Naive B cell (primary cell): ENCODE measurements at regions not wholly inside any gene's neighbourhood (a gene's known extent, or its start where the extent isn't known, plus 50 kb on each side); places are given as distances from the start of the nearest gene placed in this dataset.

ENCODE experiments used
- ATAC-seq, 2 donors: fragments of 150-1000 bp; cut with Tn5 transposase; 2 replicates each; pipeline ENCODE4 v1.10.0; 2021; ENCODE audit warnings: low read depth in 2 of 2, mild to moderate bottlenecking in 2 of 2, moderate library complexity in 2 of 2
- DNase-seq: peaks from one replicate; pipeline ENCODE4 v3.0.0; 2022
- H3K27ac Mint-ChIP-seq, 6 donors: one replicate each; pipeline ENCODE4 v1.8.0; 2020 to 2022; ENCODE audit warnings: mild to moderate bottlenecking in 6 of 6, mixed read lengths in 6 of 6, moderate library complexity in 5 of 6, inconsistent platforms in 2 of 6
- H3K27me3 Mint-ChIP-seq, 3 donors: one replicate each; pipeline ENCODE4 v1.8.0; 2021 to 2022; ENCODE audit warnings: mixed read lengths in 3 of 3, mild to moderate bottlenecking in 1 of 3
- H3K36me3 Mint-ChIP-seq, 2 donors: one replicate each; pipeline ENCODE4 v1.8.0; 2020 to 2022; ENCODE audit warnings: mixed read lengths in 2 of 2, inconsistent platforms in 1 of 2, mild to moderate bottlenecking in 1 of 2
- H3K4me1 Mint-ChIP-seq, 3 donors: one replicate each; pipeline ENCODE4 v1.8.0; 2020 to 2022; ENCODE audit warnings: mixed read lengths in 3 of 3, inconsistent platforms in 1 of 3, mild to moderate bottlenecking in 1 of 3, moderate library complexity in 1 of 3
- H3K4me3 Mint-ChIP-seq, 8 donors: one replicate each; pipeline ENCODE4 v1.8.0; 2020 to 2022; ENCODE audit warnings: mild to moderate bottlenecking in 8 of 8, mixed read lengths in 8 of 8, moderate library complexity in 8 of 8, inconsistent platforms in 2 of 8
- H3K9me3 Mint-ChIP-seq, 7 donors: one replicate each; pipeline ENCODE4 v1.8.0; 2020 to 2022; ENCODE audit warnings: mixed read lengths in 7 of 7, mild to moderate bottlenecking in 5 of 7, inconsistent platforms in 2 of 7, moderate library complexity in 1 of 7

DNA sequence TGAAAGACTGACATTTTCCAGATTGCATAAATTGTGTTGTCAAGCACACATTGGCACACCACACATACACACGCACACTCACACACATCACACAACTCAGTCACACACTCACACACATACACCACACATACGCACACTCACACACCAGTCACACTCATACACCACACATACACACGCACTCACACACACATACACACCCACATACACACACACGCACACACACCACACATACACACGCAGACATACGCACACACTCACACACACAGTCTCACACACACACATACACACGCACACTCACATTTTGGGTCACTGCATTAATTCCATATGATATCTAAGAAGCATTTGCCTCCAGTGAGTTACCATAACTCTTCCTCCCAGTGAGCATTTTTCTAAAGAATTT is 578.3 kb upstream of the FRG1 start:
- no peak overlapping the region for H3K4me3 Mint-ChIP-seq
- no peak overlapping the region for H3K27ac Mint-ChIP-seq
- H3K4me1 Mint-ChIP-seq, result no peaks in the 10 kb centered on the region
- DNase-seq (no peak), ATAC-seq (no peak)
- H3K36me3 Mint-ChIP-seq, result no peaks in the 10 kb centered on the region
- H3K27me3 Mint-ChIP-seq, result no peaks in the 10 kb centered on the region
- peaks cover 0 to 9% (median 4%) of the 10 kb centered on the region in 7 donors for H3K9me3 Mint-ChIP-seq

DNA sequence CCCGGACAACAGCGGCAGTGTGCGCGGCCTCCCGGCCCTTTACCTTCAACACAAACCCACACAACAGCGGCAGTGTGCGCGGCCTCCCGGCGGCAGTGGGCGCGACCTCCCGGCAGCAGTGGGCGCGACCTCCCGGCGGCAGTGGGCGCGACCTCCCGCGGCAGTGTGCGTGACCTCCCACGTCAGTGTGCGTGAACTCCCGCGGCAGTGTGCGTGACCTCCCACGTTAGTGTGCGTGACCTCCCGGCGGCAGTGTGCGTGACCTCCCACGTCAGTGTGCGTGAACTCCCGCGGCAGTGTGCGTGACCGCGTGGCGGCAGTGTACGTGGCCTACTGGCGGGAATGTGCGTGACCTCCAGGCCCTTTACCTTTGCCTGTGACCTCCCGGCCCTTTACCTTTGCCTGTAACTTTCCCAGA is 576.6 kb upstream of the FRG1 start:
- Mint-ChIP-seq H3K27me3 (no peaks in the 10 kb centered on the region), H3K27ac (no peak overlapping the region), H3K36me3 (no peaks in the 10 kb centered on the region), H3K4me1 (no peaks in the 10 kb centered on the region), H3K9me3 (peaks cover 0 to 9% (median 5%) of the 10 kb centered on the region in 7 donors), H3K4me3 (peak overlapping the region in 1 of 8 donors; percentile 32)
- ATAC-seq (no peak), DNase-seq (no peak)

DNA sequence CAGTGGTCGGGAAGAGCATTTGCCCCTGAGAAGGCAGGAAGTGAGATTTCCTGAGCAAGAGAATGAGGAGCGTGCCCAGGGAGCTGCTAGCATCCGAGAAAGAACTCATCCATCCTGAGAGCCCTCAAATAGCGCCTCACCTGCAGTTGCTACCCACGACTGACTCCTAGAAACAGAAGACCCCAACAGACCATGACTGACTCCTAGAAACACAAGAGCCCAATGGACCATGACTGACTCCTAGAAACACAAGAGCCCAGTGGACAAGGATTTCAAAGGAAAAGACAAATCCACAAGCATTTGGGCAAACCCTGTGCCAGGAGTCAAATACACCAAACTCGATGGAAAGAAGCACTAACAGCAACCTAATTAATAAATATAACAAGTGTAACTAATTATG is 575.2 kb upstream of the FRG1 start:
- H3K27me3 Mint-ChIP-seq, result no peaks in the 10 kb centered on the region
- ATAC-seq (no peak), DNase-seq (no peak)
- H3K4me1 Mint-ChIP-seq, result no peaks in the 10 kb centered on the region
- no peak overlapping the region for H3K4me3 Mint-ChIP-seq
- peaks cover 0 to 9% (median 5%) of the 10 kb centered on the region in 7 donors for H3K9me3 Mint-ChIP-seq
- H3K36me3 Mint-ChIP-seq, result no peaks in the 10 kb centered on the region
- no peak overlapping the region for H3K27ac Mint-ChIP-seq

DNA sequence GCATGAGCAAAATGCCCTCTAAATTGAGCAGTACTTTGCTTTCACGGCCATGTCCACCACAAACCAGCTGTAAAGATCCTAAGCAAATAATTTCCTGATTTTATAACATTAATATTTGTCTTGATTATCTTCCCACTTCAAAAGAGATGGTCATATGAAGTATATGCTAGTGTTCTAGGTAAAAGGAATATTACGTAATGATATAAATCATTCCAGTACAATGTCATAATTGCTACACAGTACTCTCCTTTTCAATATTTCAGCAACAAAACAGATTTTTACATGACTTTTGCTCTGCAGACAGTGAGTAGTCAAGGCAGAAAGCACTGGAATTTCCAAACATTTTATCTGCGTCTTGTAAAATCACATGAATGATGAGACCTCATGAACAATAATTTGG is 572.8 kb upstream of the FRG1 start:
- Mint-ChIP-seq H3K4me3 (no peak overlapping the region), H3K9me3 (peaks cover 0 to 9% (median 4%) of the 10 kb centered on the region in 7 donors), H3K27ac (no peak overlapping the region), H3K27me3 (no peaks in the 10 kb centered on the region), H3K4me1 (no peaks in the 10 kb centered on the region), H3K36me3 (no peaks in the 10 kb centered on the region)
- DNase-seq, result no peak
- no peak for ATAC-seq

DNA sequence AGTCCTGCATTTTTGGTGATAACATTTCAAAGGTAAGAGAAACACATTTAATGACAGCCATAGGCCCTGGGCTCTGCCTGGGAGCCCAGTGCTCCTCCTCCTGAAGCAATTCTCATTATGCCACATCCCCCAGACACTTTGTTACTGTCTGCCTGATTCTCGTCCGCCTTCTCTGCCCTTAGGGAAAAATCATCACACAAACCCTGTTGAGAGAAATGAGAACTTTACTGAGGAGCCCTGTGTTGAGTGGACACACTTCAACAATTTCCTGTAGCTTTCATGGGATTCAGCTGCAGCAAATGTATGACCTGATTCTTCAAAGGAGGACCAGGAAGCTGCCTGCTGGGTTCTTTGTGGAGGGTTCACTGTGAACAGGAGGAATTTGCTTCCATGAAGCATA is 566.5 kb upstream of the FRG1 start:
- Mint-ChIP-seq H3K9me3 (peaks cover 0 to 19% (median 8%) of the 10 kb centered on the region in 7 donors), H3K4me1 (no peaks in the 10 kb centered on the region), H3K27ac (no peak overlapping the region), H3K36me3 (no peaks in the 10 kb centered on the region), H3K4me3 (no peak overlapping the region), H3K27me3 (no peaks in the 10 kb centered on the region)
- ATAC-seq (no peak), DNase-seq (no peak)

DNA sequence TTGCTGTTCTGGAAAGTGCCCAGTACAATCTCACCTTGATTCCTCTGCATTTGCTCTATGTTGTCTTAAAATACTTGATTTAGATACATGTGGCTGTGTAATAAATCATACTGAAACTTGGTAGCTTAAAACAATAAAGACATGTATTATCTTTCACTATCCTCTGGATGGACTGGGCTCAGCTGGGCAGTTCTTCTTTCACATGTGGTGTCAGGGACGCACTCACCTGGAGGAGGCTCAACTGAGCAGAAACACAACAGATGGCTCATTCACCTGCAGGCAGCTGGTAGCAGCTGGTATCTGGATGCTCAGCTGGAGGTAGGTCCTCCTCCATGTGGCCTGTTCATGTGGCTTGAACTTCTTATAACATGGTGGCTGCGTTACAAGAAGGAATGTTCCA is 563.8 kb upstream of the FRG1 start:
- no peak overlapping the region for H3K4me3 Mint-ChIP-seq
- H3K36me3 Mint-ChIP-seq, result no peaks in the 10 kb centered on the region
- peaks cover 0 to 16% (median 6%) of the 10 kb centered on the region in 7 donors for H3K9me3 Mint-ChIP-seq
- H3K27ac Mint-ChIP-seq, result no peak overlapping the region
- no peaks in the 10 kb centered on the region for H3K27me3 Mint-ChIP-seq
- H3K4me1 Mint-ChIP-seq, result no peaks in the 10 kb centered on the region
- ATAC-seq (no peak), DNase-seq (no peak)

DNA sequence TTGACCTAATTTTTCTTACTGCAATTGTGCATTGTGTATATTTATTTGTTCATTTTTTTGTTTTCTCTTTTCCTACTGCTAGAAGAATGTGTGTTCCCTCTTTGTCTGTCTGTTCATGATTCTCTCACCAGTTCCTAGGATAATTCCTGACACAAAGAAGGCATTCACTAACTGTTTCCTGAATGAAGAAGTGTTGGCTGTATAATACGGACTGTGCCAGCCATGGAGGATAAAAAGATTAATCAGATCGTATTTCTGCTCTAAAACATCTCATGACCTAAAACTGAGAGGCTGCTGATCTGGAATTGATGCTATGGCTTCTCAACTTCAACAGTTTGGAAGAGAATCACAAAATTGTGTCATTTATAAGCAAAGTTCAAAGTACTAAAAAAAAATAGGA is 563.1 kb upstream of the FRG1 start:
- ATAC-seq, result no peak
- H3K9me3 Mint-ChIP-seq, result peaks cover 0 to 16% (median 6%) of the 10 kb centered on the region in 7 donors

DNA sequence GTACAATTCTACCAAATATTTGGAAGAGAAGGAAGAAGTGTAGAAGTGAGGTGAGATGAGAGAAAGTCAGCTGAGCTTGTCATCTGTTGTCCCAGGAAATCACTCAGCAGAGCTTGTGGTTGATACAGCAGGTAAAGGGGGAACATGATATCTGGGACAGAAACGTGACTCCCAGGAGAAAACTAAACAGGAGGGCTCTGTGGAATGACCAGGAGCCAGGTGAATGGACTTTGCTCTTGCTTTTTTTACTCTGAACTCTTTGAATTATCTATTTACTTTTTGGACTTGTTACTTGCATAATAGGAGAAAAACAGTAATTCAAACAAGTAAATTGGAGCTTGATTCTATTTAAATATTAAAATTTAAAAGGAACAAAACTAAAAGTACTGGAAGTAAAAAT is 555.6 kb upstream of the FRG1 start:
- H3K36me3 Mint-ChIP-seq, result no peaks in the 10 kb centered on the region
- H3K27me3 Mint-ChIP-seq, result peaks cover 0 to 3% (median 0%) of the 10 kb centered on the region in 3 donors
- H3K9me3 Mint-ChIP-seq, result peaks cover 6 to 18% (median 9%) of the 10 kb centered on the region in 7 donors
- no peak overlapping the region for H3K27ac Mint-ChIP-seq
- DNase-seq (no peak), ATAC-seq (no peak)
- no peaks in the 10 kb centered on the region for H3K4me1 Mint-ChIP-seq
- H3K4me3 Mint-ChIP-seq, result no peak overlapping the region

More for the DNA sequence above, 563.1 kb upstream of the FRG1 start:
- no peaks in the 10 kb centered on the region for H3K27me3 Mint-ChIP-seq
- no peak overlapping the region for H3K4me3 Mint-ChIP-seq
- DNase-seq, result no peak
- H3K4me1 Mint-ChIP-seq, result no peaks in the 10 kb centered on the region
- no peak overlapping the region for H3K27ac Mint-ChIP-seq
- H3K36me3 Mint-ChIP-seq, result no peaks in the 10 kb centered on the region

DNA sequence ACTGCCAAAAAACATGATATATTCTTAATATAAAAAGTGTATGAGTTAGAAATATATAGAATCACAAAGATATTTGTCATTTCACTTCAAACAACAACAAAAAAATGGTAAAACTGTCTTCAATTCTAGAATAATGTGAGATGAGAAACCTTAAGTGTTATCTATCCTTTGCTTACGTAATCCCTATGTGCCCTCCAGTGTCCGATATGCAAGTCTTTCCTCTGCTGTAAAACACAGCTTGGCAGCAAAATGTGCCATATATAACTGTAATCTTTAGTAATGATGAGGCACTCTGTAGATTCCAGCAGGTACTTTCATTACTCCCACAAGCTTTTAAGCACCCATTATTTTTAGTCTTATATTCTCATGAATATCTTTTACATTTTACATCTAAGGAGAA is 555.1 kb upstream of the FRG1 start:
- DNase-seq, result no peak
- peaks cover 0 to 3% (median 0%) of the 10 kb centered on the region in 3 donors for H3K27me3 Mint-ChIP-seq
- no peak overlapping the region for H3K27ac Mint-ChIP-seq
- H3K4me3 Mint-ChIP-seq, result no peak overlapping the region
- no peaks in the 10 kb centered on the region for H3K36me3 Mint-ChIP-seq
- no peak for ATAC-seq
- H3K9me3 Mint-ChIP-seq, result peaks cover 7 to 20% (median 9%) of the 10 kb centered on the region in 7 donors
- H3K4me1 Mint-ChIP-seq, result no peaks in the 10 kb centered on the region

DNA sequence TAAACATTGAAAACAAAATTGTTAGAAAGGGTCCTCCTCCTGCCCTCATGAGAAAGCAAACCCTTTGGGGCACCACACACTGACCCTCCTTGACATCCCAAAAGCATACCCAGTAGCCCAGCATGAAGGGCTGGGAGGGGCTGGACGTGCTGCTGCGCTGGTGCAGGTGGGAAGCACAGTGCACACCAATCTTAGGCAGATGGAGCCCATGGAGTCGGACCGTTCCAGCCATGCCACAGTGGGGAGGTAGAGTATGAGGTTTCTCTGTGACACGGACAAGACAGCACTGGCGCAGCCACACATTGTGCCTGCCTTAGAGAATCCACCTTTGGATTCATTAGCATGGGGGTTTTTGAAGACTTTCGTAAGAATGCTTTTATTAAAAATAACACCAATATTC is 544.2 kb upstream of the FRG1 start:
- no peak for DNase-seq
- no peaks in the 10 kb centered on the region for H3K36me3 Mint-ChIP-seq
- H3K4me3 Mint-ChIP-seq, result no peak overlapping the region
- no peak overlapping the region for H3K27ac Mint-ChIP-seq
- no peaks in the 10 kb centered on the region for H3K27me3 Mint-ChIP-seq
- H3K9me3 Mint-ChIP-seq, result peaks cover 3 to 23% (median 12%) of the 10 kb centered on the region in 7 donors
- H3K4me1 Mint-ChIP-seq, result no peaks in the 10 kb centered on the region
- ATAC-seq, result no peak

DNA sequence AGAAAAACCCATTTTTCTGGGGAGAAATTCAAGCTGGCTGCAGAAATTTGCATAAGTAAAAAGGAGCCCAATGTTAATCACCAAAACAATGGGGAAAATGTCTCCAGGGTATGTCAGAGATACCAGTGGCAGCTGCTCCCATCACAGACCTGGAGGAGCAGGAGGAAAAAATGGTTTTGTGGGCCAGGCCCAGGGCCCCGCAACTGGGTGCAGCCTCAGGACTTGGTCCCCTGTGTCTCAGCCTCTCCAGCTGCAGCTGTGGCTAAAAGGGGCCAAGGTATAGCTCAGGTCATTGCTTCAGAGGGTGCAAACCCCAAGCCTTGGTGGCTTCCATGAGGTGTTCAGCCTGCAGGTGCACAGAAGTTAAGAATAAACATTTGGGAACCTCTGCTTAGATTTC is 536.4 kb upstream of the FRG1 start:
- no peak overlapping the region for H3K27ac Mint-ChIP-seq
- no peaks in the 10 kb centered on the region for H3K27me3 Mint-ChIP-seq
- H3K4me1 Mint-ChIP-seq, result no peaks in the 10 kb centered on the region
- no peaks in the 10 kb centered on the region for H3K36me3 Mint-ChIP-seq
- peaks cover 0 to 18% (median 13%) of the 10 kb centered on the region in 7 donors for H3K9me3 Mint-ChIP-seq
- no peak overlapping the region for H3K4me3 Mint-ChIP-seq
- ATAC-seq, result no peak
- no peak for DNase-seq

DNA sequence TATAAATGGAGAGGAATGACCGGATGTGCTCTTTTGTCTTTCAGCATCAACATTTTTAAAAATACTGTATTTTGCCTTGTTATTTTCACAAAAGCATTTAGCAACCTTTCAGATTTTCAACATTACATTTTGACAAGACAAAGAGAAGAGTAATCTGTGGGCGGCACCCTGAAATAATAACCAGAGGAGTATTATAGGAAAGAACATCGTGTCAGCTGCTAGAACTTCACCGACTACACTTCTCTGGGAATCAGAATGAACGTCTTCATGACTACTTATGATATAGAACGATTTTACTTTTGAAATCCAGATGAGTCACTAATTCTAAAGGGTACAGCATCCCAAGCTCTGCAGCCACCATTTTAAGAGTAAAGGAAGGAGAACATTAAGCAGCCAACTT is 531.5 kb upstream of the FRG1 start:
- no peaks in the 10 kb centered on the region for H3K27me3 Mint-ChIP-seq
- no peaks in the 10 kb centered on the region for H3K36me3 Mint-ChIP-seq
- H3K9me3 Mint-ChIP-seq, result peaks cover 0 to 16% (median 7%) of the 10 kb centered on the region in 7 donors
- no peak overlapping the region for H3K4me3 Mint-ChIP-seq
- no peaks in the 10 kb centered on the region for H3K4me1 Mint-ChIP-seq
- ATAC-seq, result no peak
- no peak overlapping the region for H3K27ac Mint-ChIP-seq
- no peak for DNase-seq

DNA sequence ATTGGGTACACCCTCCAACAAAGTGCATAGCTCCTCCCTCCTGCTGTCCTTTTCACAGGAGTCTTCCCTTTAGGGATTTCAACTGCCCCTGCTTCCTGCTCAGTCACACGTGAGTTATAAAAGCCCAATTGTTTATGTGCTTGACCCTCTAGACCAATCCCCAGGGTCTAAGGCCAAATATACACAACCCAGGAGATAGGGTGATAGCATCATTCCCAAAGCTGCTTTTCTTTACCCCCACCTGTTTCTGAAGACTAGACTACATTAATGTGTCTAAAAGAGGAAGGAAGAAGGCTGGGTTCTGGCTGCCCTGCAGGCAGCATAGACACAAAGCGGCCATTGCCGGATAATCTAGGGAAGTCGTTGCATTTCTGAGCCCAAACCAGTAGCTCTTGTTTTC is 526.7 kb upstream of the FRG1 start:
- H3K27ac Mint-ChIP-seq, result no peak overlapping the region
- no peaks in the 10 kb centered on the region for H3K27me3 Mint-ChIP-seq
- no peaks in the 10 kb centered on the region for H3K36me3 Mint-ChIP-seq
- H3K9me3 Mint-ChIP-seq, result peaks cover 0 to 9% (median 3%) of the 10 kb centered on the region in 7 donors
- no peaks in the 10 kb centered on the region for H3K4me1 Mint-ChIP-seq
- ATAC-seq, result no peak
- DNase-seq, result no peak
- no peak overlapping the region for H3K4me3 Mint-ChIP-seq

DNA sequence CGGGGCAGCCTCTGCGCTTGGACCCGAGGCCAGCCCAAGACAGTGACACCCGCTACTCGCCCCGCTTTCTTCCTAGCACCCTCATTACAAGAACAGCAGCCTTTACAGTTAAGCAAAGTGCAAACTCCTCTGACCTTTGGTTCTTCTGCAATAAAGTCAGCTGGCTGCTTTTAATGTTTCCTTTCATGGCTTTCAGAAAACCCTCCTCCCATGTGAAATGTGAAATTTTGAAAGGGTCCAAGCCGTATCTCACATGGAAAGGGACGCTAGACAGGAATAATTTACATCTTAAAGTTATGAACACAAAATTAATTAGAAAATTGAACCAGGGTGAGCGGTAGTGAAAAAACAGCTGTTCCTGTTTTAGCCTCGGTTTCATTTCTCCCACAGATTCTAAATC is 520.1 kb upstream of the FRG1 start:
- DNase-seq (no peak), ATAC-seq (no peak)
- Mint-ChIP-seq H3K27ac (no peak overlapping the region), H3K9me3 (peaks cover 0 to 14% (median 5%) of the 10 kb centered on the region in 7 donors), H3K36me3 (no peaks in the 10 kb centered on the region), H3K4me1 (no peaks in the 10 kb centered on the region), H3K27me3 (no peaks in the 10 kb centered on the region), H3K4me3 (no peak overlapping the region)

DNA sequence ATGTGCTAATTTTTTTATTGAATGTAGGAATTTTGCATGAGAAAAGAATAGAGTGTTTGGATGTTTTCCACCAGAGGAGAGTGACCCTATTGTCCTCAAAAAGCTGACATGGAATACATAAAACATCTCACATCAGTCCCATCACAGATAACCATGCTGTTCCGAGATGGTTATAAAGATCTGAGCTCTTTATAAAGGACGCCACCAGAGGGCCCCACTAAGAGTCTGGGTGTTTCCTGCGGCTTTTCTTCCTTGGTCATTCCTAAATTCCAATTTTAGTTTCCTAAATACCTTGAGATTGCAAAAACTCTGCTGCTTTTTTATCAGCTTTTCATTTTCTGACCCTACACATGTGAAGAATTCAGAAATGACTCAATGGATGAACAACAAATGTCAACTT is 504.5 kb upstream of the FRG1 start:
- Mint-ChIP-seq H3K4me1 (no peaks in the 10 kb centered on the region), H3K36me3 (peaks cover 0 to 6% of the 10 kb centered on the region in 2 donors), H3K27me3 (no peaks in the 10 kb centered on the region), H3K9me3 (peaks cover 4 to 22% (median 9%) of the 10 kb centered on the region in 7 donors), H3K4me3 (no peak overlapping the region), H3K27ac (no peak overlapping the region)
- DNase-seq (no peak), ATAC-seq (no peak)
